ENCODE measurements at regions not wholly inside any gene's neighbourhood (a gene's known extent, or its start where the extent isn't known, plus 50 kb on each side); places are given as distances from the start of the nearest gene placed in this dataset.

- DNase-seq (ENCODE audit: low spot score): peak; percentile 60
Measured at GRCh38 chr5:73374520-73375190, 73.9 kb downstream of the FOXD1 start.

GRCh38 chr5:73373814-73374510 lies 74.6 kb downstream of the FOXD1 start:
- peak; percentile 21 for DNase-seq (ENCODE audit: low spot score)

GRCh38 chr5:73370640-73371583 lies 77.7 kb downstream of the FOXD1 start:
- DNase-seq (ENCODE audit: low spot score): peak; percentile 64

- no peak for DNase-seq (ENCODE audit: low spot score)
Measured at GRCh38 chr5:73370095-73370494, 78.5 kb downstream of the FOXD1 start.

- DNase-seq (ENCODE audit: low spot score): peak; percentile 49
Measured at GRCh38 chr5:73369278-73369677, 79.3 kb downstream of the FOXD1 start.

- DNase-seq (ENCODE audit: low spot score): peak; percentile 22
Measured at GRCh38 chr5:73367650-73368049, 80.9 kb downstream of the FOXD1 start.

- DNase-seq (ENCODE audit: low spot score): no peak
Measured at GRCh38 chr5:73365990-73366667, 82.4 kb downstream of the FOXD1 start.

- DNase-seq (ENCODE audit: low spot score): peak; percentile 81
Measured at GRCh38 chr5:73365301-73365853, 83.2 kb downstream of the FOXD1 start.

GRCh38 chr5:73363911-73364730 lies 84.5 kb downstream of the FOXD1 start:
- DNase-seq (ENCODE audit: low spot score): peak; percentile 77

GRCh38 chr5:73359395-73359794 lies 89.2 kb downstream of the FOXD1 start:
- no peak for DNase-seq (ENCODE audit: low spot score)

GRCh38 chr5:73358366-73358765 lies 90.2 kb downstream of the FOXD1 start:
- DNase-seq (ENCODE audit: low spot score): no peak

GRCh38 chr5:73357576-73357975 lies 91.0 kb downstream of the FOXD1 start:
- DNase-seq (ENCODE audit: low spot score): no peak

- DNase-seq (ENCODE audit: low spot score): no peak
Measured at GRCh38 chr5:73355108-73355507, 93.5 kb downstream of the FOXD1 start.

GRCh38 chr5:73354406-73354805 lies 94.2 kb downstream of the FOXD1 start:
- DNase-seq (ENCODE audit: low spot score): no peak

- no peak for DNase-seq (ENCODE audit: low spot score)
Measured at GRCh38 chr5:73352649-73353230, 95.8 kb downstream of the FOXD1 start.

GRCh38 chr5:73352243-73352642 lies 96.3 kb downstream of the FOXD1 start:
- no peak for DNase-seq (ENCODE audit: low spot score)

GRCh38 chr5:73351593-73351992 lies 97.0 kb downstream of the FOXD1 start:
- no peak for DNase-seq (ENCODE audit: low spot score)

- DNase-seq (ENCODE audit: low spot score): no peak
Measured at GRCh38 chr5:73346878-73347408, 101.6 kb downstream of the FOXD1 start.

- DNase-seq (ENCODE audit: low spot score): no peak
Measured at GRCh38 chr5:73344835-73345234, 103.7 kb downstream of the FOXD1 start.

- DNase-seq (ENCODE audit: low spot score): no peak
Measured at GRCh38 chr5:73339711-73340110, 108.9 kb downstream of the FOXD1 start.
